ENCODE measurements at regions not wholly inside any gene's neighbourhood (a gene's known extent, or its start where the extent isn't known, plus 50 kb on each side); places are given as distances from the start of the nearest gene placed in this dataset.

DNA sequence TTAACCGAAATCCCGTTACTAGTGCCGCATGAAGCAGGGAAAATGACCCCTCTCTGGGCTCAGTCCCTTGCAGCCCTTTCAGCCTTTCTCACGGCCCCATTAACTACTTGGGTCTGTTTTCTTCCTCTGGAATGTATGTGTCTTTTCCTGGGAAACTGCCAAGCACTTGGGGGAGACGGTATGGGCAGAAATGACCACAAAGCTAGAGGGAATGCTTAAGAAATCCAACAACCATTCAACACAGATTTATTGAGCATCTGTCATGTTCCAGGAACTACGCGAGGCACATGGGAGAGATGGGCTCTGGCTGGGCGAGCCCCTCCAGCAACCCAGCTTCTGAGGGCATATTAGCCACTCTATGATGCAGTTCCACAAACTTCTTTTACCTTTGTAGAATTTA, 462.6 kb downstream of the BUD13 start:
- Histone ChIP-seq H3K27ac (ENCODE audit: low read depth, low read length, poor library complexity, severe bottlenecking) (no peak overlapping the region), H4K20me1 (ENCODE audit: insufficient read depth, low read length) (no peaks in the 10 kb centered on the region)
- no peak for TF ChIP-seq EZH2 (IDR thresholded peaks at IDR 0.05; ENCODE audit: borderline replicate concordance, low read length)
- TF ChIP-seq, protein P1, sequence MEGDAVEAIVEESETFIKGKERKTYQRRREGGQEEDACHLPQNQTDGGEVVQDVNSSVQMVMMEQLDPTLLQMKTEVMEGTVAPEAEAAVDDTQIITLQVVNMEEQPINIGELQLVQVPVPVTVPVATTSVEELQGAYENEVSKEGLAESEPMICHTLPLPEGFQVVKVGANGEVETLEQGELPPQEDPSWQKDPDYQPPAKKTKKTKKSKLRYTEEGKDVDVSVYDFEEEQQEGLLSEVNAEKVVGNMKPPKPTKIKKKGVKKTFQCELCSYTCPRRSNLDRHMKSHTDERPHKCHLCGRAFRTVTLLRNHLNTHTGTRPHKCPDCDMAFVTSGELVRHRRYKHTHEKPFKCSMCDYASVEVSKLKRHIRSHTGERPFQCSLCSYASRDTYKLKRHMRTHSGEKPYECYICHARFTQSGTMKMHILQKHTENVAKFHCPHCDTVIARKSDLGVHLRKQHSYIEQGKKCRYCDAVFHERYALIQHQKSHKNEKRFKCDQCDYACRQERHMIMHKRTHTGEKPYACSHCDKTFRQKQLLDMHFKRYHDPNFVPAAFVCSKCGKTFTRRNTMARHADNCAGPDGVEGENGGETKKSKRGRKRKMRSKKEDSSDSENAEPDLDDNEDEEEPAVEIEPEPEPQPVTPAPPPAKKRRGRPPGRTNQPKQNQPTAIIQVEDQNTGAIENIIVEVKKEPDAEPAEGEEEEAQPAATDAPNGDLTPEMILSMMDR (IDR thresholded peaks at IDR 0.05; ENCODE audit: low read length), result no peak

GRCh38 chr11:116309446-116309845, 463.3 kb downstream of the BUD13 start:
- Histone ChIP-seq H3K79me2 (ENCODE audit: insufficient read depth, low read length) (no peaks in the 10 kb centered on the region), H3K9me2 (ENCODE audit: low read depth, low read length) (no peaks in the 10 kb centered on the region), H3F3A (ENCODE audit: insufficient read depth, low read length) (no peaks in the 10 kb centered on the region), H4K20me1 (ENCODE audit: insufficient read depth, low read length) (no peaks in the 10 kb centered on the region), H3K36me3 (ENCODE audit: insufficient read depth, low read length) (no peaks in the 10 kb centered on the region), H3K4me2 (ENCODE audit: low read length) (no peak overlapping the region), H3K4me1 (ENCODE audit: insufficient read depth, low read length, severe bottlenecking) (no peaks in the 10 kb centered on the region), H3K9ac (ENCODE audit: low read length) (no peak overlapping the region), H3K4me3 (ENCODE audit: low read depth, low read length, poor library complexity, severe bottlenecking) (no peak overlapping the region), H3K9me3 (ENCODE audit: low read length) (no peaks in the 10 kb centered on the region), H3K27ac (ENCODE audit: low read depth, low read length, poor library complexity, severe bottlenecking) (no peak overlapping the region), H3K27me3 (ENCODE audit: insufficient read depth, low read length) (no peaks in the 10 kb centered on the region), H2AFZ (ENCODE audit: low read length) (no peak overlapping the region)
- TF ChIP-seq, protein P1 (IDR thresholded peaks at IDR 0.05; ENCODE audit: low read length), result no peak
- no peak for TF ChIP-seq EZH2 (IDR thresholded peaks at IDR 0.05; ENCODE audit: borderline replicate concordance, low read length)

More for the DNA sequence above, 462.6 kb downstream of the BUD13 start:
- H3F3A ChIP-seq (ENCODE audit: insufficient read depth, low read length), result no peaks in the 10 kb centered on the region
- no peak overlapping the region for H2AFZ ChIP-seq (ENCODE audit: low read length)
- no peaks in the 10 kb centered on the region for H3K27me3 ChIP-seq (ENCODE audit: insufficient read depth, low read length)
- H3K4me1 ChIP-seq (ENCODE audit: insufficient read depth, low read length, severe bottlenecking), result no peaks in the 10 kb centered on the region
- no peaks in the 10 kb centered on the region for H3K79me2 ChIP-seq (ENCODE audit: insufficient read depth, low read length)
- H3K9ac ChIP-seq (ENCODE audit: low read length), result no peak overlapping the region
- H3K4me3 ChIP-seq (ENCODE audit: low read depth, low read length, poor library complexity, severe bottlenecking), result no peak overlapping the region
- H3K4me2 ChIP-seq (ENCODE audit: low read length), result no peak overlapping the region
- H3K9me2 ChIP-seq (ENCODE audit: low read depth, low read length), result no peaks in the 10 kb centered on the region
- H3K36me3 ChIP-seq (ENCODE audit: insufficient read depth, low read length), result no peaks in the 10 kb centered on the region
- H3K9me3 ChIP-seq (ENCODE audit: low read length), result no peaks in the 10 kb centered on the region

GRCh38 chr11:116302756-116303155, 470.0 kb downstream of the BUD13 start:
- no peaks in the 10 kb centered on the region for H3K79me2 ChIP-seq (ENCODE audit: insufficient read depth, low read length)
- no peaks in the 10 kb centered on the region for H3K4me1 ChIP-seq (ENCODE audit: insufficient read depth, low read length, severe bottlenecking)
- H3K4me3 ChIP-seq (ENCODE audit: low read depth, low read length, poor library complexity, severe bottlenecking), result no peak overlapping the region
- no peaks in the 10 kb centered on the region for H3K9me2 ChIP-seq (ENCODE audit: low read depth, low read length)
- no peak overlapping the region for H2AFZ ChIP-seq (ENCODE audit: low read length)
- H3K4me2 ChIP-seq (ENCODE audit: low read length), result no peak overlapping the region
- no peaks in the 10 kb centered on the region for H3F3A ChIP-seq (ENCODE audit: insufficient read depth, low read length)
- H4K20me1 ChIP-seq (ENCODE audit: insufficient read depth, low read length), result no peaks in the 10 kb centered on the region
- H3K27me3 ChIP-seq (ENCODE audit: insufficient read depth, low read length), result no peaks in the 10 kb centered on the region
- no peaks in the 10 kb centered on the region for H3K36me3 ChIP-seq (ENCODE audit: insufficient read depth, low read length)
- TF ChIP-seq, protein P1 (IDR thresholded peaks at IDR 0.05; ENCODE audit: low read length), result no peak
- no peak for TF ChIP-seq EZH2 (IDR thresholded peaks at IDR 0.05; ENCODE audit: borderline replicate concordance, low read length)
- H3K9me3 ChIP-seq (ENCODE audit: low read length), result no peaks in the 10 kb centered on the region
- no peak overlapping the region for H3K27ac ChIP-seq (ENCODE audit: low read depth, low read length, poor library complexity, severe bottlenecking)
- no peak overlapping the region for H3K9ac ChIP-seq (ENCODE audit: low read length)

All from OCI-LY1 (cell line).